ENCODE measurements at regions not wholly inside any gene's neighbourhood (a gene's known extent, or its start where the extent isn't known, plus 50 kb on each side); places are given as distances from the start of the nearest gene placed in this dataset.

- DNase-seq (ENCODE audit: low read depth, low spot score) (no peak), FAIRE-seq (no peak)
- Histone ChIP-seq H3K36me3 (ENCODE audit: control insufficient read depth in 2 of 2, extremely low read depth in 1 of 2, insufficient read depth in 2 of 2, low read length in 2 of 2) (peaks cover 0 to 12% of the 10 kb centered on the region in 2 experiments), H3K4me2 (ENCODE audit: insufficient read depth, low read length) (no peak overlapping the region), H3K79me2 (ENCODE audit: control insufficient read depth, insufficient read depth, low read length) (peaks cover 35% of the 10 kb centered on the region), H2AFZ (ENCODE audit: low read depth, low read length) (no peak overlapping the region), H3K9me1 (replicated peaks; ENCODE audit: control insufficient read depth, extremely low read depth, insufficient read depth, low read length) (no peaks in the 10 kb centered on the region), H3K4me1 (ENCODE audit: control insufficient read depth, extremely low read depth, insufficient read depth, low read length) (peaks cover 42% of the 10 kb centered on the region), H3K4me3 (replicated peaks in 1 of 3; ENCODE audit: insufficient read depth in 1 of 3, low read depth in 1 of 3, low read length in 3 of 3) (no peak overlapping the region), H4K20me1 (replicated peaks; ENCODE audit: control insufficient read depth, extremely low read depth, insufficient read depth, low read length) (no peaks in the 10 kb centered on the region), H3K9me3 (replicated peaks; ENCODE audit: control insufficient read depth, insufficient read depth, low read length) (no peaks in the 10 kb centered on the region), H3K27ac (ENCODE audit: insufficient read depth, low read depth, low read length) (no peak overlapping the region), H3K27me3 (ENCODE audit: control insufficient read depth in 2 of 2, insufficient read depth in 2 of 2, low read length in 2 of 2) (no peaks in the 10 kb centered on the region), H3K9ac (replicated peaks; ENCODE audit: extremely low read depth, insufficient read depth, low read length) (no peak overlapping the region)
- TF ChIP-seq EZH2 (IDR thresholded peaks at IDR 0.05; ENCODE audit: borderline replicate concordance, low read depth, low read length, severe bottlenecking): no peak
- TF ChIP-seq FOS (IDR thresholded peaks at IDR 0.05; ENCODE audit: borderline replicate concordance, insufficient read depth, low read length): no peak
- intact Hi-C loops (cut with micrococcal nuclease): no loop called here
- BruUV-seq (replicated peaks): no TSS peak
- dilution Hi-C loops (cut with MboI; ENCODE audit: extremely low pct_ligation_motif_present, low sequenced_read_pairs): no loop called here
- ChIA-PET CTCF (interaction anchor here (0.5 to 1.4 kb wide), 3 partner anchors 9 to 830 kb away, joined by 3 to 7 read pairs (median 6); no protein-coding TSS in a partner anchor), POLR2A (no interaction called here)
Measured at GRCh38 chr2:196328088-196328680, 156.8 kb upstream of the STK17B start.

- intact Hi-C loops (cut with micrococcal nuclease) (loop anchor here (2.0 to 10.0 kb wide), 2 partner anchors 123 to 425 kb away; no protein-coding TSS in a partner anchor), dilution Hi-C loops (cut with MboI; ENCODE audit: extremely low pct_ligation_motif_present, low sequenced_read_pairs) (no loop called here)
Measured at GRCh38 chr2:196329959-196330358, 158.6 kb upstream of the STK17B start.

More at GRCh38 chr2:196329959-196330358, 158.6 kb upstream of the STK17B start:
- H3K36me3 ChIP-seq (ENCODE audit: control insufficient read depth in 2 of 2, extremely low read depth in 1 of 2, insufficient read depth in 2 of 2, low read length in 2 of 2): peaks cover 0 to 18% of the 10 kb centered on the region in 2 experiments
- peaks cover 41% of the 10 kb centered on the region for H3K79me2 ChIP-seq (ENCODE audit: control insufficient read depth, insufficient read depth, low read length)
- H3K9me3 ChIP-seq (replicated peaks; ENCODE audit: control insufficient read depth, insufficient read depth, low read length): no peaks in the 10 kb centered on the region
- no peak overlapping the region for H3K4me3 ChIP-seq (replicated peaks in 1 of 3; ENCODE audit: insufficient read depth in 1 of 3, low read depth in 1 of 3, low read length in 3 of 3)
- TF ChIP-seq MYC (IDR thresholded peaks at IDR 0.05; ENCODE audit: low read depth, low read length) (no peak), FOS (IDR thresholded peaks at IDR 0.05; ENCODE audit: borderline replicate concordance, insufficient read depth, low read length) (no peak), POLR2AphosphoS5 (IDR thresholded peaks at IDR 0.05; ENCODE audit: insufficient read depth, low read depth, low read length) (no peak), EZH2 (IDR thresholded peaks at IDR 0.05; ENCODE audit: borderline replicate concordance, low read depth, low read length, severe bottlenecking) (no peak), MAX (IDR thresholded peaks at IDR 0.05; ENCODE audit: insufficient read depth, insufficient read length) (no peak), JUN (IDR thresholded peaks at IDR 0.05; ENCODE audit: borderline replicate concordance, insufficient read depth, insufficient read length, low read depth) (no peak), CTCF (IDR thresholded peaks at IDR 0.05; ENCODE audit: extremely low read depth in 1 of 2, insufficient read depth in 1 of 2, low read depth in 1 of 2, low read length in 2 of 2) (no peak), POLR2A (IDR thresholded peaks at IDR 0.05; ENCODE audit: low read depth, low read length) (no peak), GATA2 (IDR thresholded peaks at IDR 0.05; ENCODE audit: insufficient read depth, insufficient read length, low read depth, low read length) (no peak)
- no peak overlapping the region for H3K27ac ChIP-seq (ENCODE audit: insufficient read depth, low read depth, low read length)
- H4K20me1 ChIP-seq (replicated peaks; ENCODE audit: control insufficient read depth, extremely low read depth, insufficient read depth, low read length): no peaks in the 10 kb centered on the region
- ChIA-PET POLR2A (no interaction called here), CTCF (interaction anchor here (0.8 to 4.4 kb wide), 3 partner anchors 15 to 252 kb away, joined by 3 to 30 read pairs (median 6); no protein-coding TSS in a partner anchor)
- DNase-seq (ENCODE audit: low read depth, low spot score) (no peak), FAIRE-seq (no peak)
- no peak overlapping the region for H3K9ac ChIP-seq (replicated peaks; ENCODE audit: extremely low read depth, insufficient read depth, low read length)
- H3K9me1 ChIP-seq (replicated peaks; ENCODE audit: control insufficient read depth, extremely low read depth, insufficient read depth, low read length): no peaks in the 10 kb centered on the region
- BruUV-seq (replicated peaks): no TSS peak
- no peaks in the 10 kb centered on the region for H3K27me3 ChIP-seq (ENCODE audit: control insufficient read depth in 2 of 2, insufficient read depth in 2 of 2, low read length in 2 of 2)
- H2AFZ ChIP-seq (ENCODE audit: low read depth, low read length): no peak overlapping the region
- H3K4me2 ChIP-seq (ENCODE audit: insufficient read depth, low read length): no peak overlapping the region
- peaks cover 42% of the 10 kb centered on the region for H3K4me1 ChIP-seq (ENCODE audit: control insufficient read depth, extremely low read depth, insufficient read depth, low read length)

Data from endothelial cell of umbilical vein (primary cell).